ENCODE measurements at regions not wholly inside any gene's neighbourhood (a gene's known extent, or its start where the extent isn't known, plus 50 kb on each side); places are given as distances from the start of the nearest gene placed in this dataset.
A peak's percentile ranks its signal among the peaks of the same experiment; 100 is the strongest.

DNA sequence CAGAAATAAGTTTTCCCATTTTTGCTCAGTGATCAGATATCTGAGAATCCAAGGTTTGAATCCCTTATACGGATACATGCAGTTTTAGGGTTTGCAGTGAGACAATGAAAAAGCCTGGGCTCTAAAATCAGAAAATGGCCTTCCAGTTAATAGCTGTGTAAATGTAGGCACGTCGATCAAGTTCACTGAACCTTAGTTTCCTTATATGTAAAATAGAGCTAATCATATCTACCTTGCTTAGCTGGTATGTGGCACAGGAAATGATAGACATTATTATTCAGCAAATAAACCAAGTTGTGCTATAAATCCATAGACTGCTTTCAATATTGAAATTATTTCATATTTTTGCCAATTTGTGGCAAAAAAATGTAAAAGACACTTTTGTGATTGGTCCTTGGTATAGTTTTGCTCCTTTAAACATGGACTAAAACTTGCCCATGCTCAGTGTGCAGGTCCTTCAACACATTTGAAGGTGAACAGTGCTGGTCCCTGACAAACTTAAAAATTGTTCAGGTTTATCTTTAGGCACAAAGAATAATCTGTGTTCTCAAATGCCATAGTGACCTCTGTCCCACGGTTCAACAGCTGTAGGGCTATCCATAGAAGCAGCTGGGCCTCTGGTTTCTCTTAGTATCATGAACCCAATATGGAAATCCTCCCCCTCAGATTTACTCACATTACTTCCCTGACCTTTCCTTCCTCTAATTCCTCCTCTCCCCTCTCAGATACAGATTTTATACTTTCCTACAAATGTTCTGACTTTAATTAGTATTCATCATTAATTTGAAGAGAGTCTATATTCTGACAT is 51.0 kb downstream of the CCDC54 start:
- peaks cover 55% of the 10 kb centered on the region for H3K27me3 Mint-ChIP-seq (ENCODE audit: low read depth)
- no peaks in the 10 kb centered on the region for H3K9me3 Mint-ChIP-seq
- H3K36me3 Mint-ChIP-seq (ENCODE audit: low read depth) = no peaks in the 10 kb centered on the region
- DNase-seq (ENCODE audit: low spot score) = no peak
- no peak overlapping the region for H3K27ac Mint-ChIP-seq
- no peak overlapping the region for H3K4me3 Mint-ChIP-seq
- H3K4me1 Mint-ChIP-seq (ENCODE audit: low read depth) = peaks cover 18% of the 10 kb centered on the region

DNA sequence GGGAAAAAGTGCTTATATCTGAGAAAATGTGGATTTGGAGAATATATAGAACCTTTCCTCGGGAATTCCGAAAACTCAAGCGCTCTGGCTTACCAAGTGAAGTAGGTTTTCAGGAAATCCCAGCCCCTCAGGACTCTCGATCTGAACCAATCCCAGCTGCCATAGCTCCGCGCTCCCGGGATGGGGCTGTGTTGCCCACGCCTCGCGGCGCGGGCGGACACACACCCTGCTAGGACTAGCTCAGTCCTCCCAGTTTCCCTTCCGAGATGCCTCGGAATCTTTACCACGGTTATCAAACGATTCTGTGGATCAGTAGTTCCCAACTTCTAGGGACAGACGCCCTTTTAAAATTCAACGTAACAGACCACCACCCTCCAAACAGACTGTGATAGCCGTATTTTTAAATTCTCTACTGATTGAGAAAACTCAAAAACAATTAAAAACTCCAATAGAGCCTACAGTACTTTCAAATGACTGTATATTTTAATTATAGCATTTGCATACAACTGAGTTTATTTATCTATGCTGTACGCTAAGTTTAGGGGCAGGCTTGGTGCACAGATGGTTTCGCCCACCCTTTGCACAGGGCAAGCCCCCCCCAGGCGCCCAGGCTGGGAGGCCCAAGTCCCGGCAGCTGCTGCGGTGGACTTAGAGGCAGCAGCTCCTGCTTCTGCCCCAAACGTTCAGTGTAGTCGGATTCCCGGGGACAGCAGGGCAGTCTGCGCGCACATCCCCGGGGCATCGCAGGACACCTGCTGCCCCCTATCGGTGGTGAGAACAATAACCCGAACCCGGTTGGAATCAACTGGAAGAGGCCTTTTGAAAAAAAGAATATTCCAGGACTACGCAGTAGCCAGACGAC is 52.3 kb downstream of the CCDC54 start:
- DNase-seq (ENCODE audit: low spot score) = peak; percentile 51
- Mint-ChIP-seq H3K27ac (no peak overlapping the region), H3K4me3 (peak overlapping the region; percentile 81), H3K4me1 (ENCODE audit: low read depth) (peaks cover 18% of the 10 kb centered on the region), H3K9me3 (no peaks in the 10 kb centered on the region), H3K27me3 (ENCODE audit: low read depth) (peaks cover 61% of the 10 kb centered on the region), H3K36me3 (ENCODE audit: low read depth) (no peaks in the 10 kb centered on the region)

DNA sequence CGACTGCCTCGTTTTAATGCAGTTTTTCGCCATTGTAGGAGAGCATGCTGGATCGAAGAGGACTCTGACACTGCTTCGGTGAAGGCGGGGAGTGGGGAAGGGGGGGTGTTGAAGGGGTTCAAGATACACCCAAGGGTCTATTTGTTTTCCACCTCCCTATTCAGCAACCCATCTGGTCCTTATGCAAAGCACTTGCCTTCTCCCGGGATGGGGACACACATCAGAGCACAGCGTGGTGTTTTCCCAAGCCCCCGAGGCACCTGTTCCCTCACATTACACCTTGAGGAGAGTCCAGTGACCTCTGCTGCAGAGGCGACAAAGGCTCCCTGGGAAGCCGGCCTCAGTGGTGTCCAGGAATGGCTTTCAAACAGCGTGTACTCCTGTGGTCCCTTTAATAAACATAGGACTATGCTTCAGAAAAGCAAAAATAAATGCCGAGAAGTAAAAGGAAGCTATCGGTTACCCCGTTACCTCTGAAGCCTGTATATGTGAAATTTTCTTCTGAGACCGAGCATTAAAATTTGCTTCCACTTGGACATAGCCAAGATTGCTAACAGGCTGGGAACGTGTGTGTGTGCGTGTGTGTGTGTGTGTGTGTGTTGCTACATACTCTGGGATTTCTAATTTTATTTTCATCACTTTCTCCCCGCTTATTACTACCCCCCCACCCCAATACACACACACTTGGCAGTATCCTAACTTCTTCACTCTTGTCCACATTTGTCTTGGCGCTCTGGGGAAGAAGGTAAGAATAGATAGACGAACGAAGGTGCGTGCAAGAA is 53.2 kb downstream of the CCDC54 start:
- H3K27me3 Mint-ChIP-seq (ENCODE audit: low read depth) = peaks cover 67% of the 10 kb centered on the region
- no peak for DNase-seq (ENCODE audit: low spot score)
- H3K27ac Mint-ChIP-seq = peak overlapping the region; percentile 47
- H3K9me3 Mint-ChIP-seq = no peaks in the 10 kb centered on the region
- peaks cover 18% of the 10 kb centered on the region for H3K4me1 Mint-ChIP-seq (ENCODE audit: low read depth)
- no peaks in the 10 kb centered on the region for H3K36me3 Mint-ChIP-seq (ENCODE audit: low read depth)
- peak overlapping the region; percentile 81 for H3K4me3 Mint-ChIP-seq

DNA sequence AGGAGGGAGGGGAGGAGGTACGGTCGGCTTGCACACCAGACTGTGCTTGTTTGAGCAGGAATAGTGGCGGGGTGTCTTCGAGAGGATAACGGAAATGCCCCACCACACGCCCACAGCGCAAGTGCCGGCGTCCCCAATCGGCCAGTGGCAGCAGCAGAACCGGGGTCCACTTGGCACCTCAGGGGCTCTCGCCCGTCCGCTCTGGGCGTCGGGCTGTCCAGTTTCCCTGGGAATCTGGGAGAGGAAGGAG is 53.7 kb downstream of the CCDC54 start:
- no peaks in the 10 kb centered on the region for H3K9me3 Mint-ChIP-seq
- no peaks in the 10 kb centered on the region for H3K36me3 Mint-ChIP-seq (ENCODE audit: low read depth)
- peak; percentile 10 for DNase-seq (ENCODE audit: low spot score)
- H3K4me1 Mint-ChIP-seq (ENCODE audit: low read depth) = peaks cover 18% of the 10 kb centered on the region
- peaks cover 63% of the 10 kb centered on the region for H3K27me3 Mint-ChIP-seq (ENCODE audit: low read depth)
- peak overlapping the region; percentile 47 for H3K27ac Mint-ChIP-seq
- peak overlapping the region; percentile 81 for H3K4me3 Mint-ChIP-seq

DNA sequence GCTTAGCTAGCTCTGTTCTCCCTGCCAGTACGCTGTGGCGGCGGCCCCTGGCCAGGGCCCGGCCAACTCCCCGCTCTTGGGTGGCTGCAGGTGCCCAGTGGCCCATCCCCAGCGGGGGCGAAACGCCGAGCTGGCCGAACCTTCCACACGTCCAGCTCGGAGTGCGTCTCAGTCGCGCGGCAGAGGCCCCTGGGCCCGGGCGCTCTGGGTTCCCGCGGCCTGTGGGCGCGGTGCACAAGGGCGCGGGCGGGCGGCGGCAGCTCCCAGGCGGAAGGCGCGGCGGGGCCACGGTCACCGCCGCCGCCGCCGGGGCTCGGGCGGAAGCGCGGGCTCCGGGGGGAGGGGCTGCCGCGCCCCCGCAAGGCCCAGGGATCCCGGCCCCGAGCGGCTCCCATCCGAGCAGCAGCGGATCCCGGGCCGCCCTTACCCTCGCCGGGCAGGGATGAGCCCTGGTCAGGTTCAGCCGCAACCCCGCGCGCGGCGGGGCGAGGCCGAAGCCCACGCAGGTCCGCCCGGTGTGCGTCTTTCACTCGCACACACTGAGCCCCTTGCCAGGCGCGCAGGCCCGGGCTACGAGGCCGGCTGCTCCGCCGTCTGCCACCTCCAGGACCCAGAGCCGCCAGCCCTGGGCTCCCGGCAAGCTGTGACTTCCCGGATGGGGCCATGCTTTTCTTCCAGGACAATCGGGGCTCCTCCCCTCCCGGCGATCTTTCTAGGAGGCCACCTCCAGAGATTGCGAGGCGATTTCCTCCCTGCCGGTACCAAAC is 54.2 kb downstream of the CCDC54 start:
- Mint-ChIP-seq H3K27ac (peak overlapping the region; percentile 82), H3K9me3 (no peaks in the 10 kb centered on the region), H3K4me1 (ENCODE audit: low read depth) (peaks cover 18% of the 10 kb centered on the region), H3K27me3 (ENCODE audit: low read depth) (peaks cover 62% of the 10 kb centered on the region), H3K4me3 (peak overlapping the region; percentile 87), H3K36me3 (ENCODE audit: low read depth) (no peaks in the 10 kb centered on the region)
- peak; percentile 43 for DNase-seq (ENCODE audit: low spot score)

DNA sequence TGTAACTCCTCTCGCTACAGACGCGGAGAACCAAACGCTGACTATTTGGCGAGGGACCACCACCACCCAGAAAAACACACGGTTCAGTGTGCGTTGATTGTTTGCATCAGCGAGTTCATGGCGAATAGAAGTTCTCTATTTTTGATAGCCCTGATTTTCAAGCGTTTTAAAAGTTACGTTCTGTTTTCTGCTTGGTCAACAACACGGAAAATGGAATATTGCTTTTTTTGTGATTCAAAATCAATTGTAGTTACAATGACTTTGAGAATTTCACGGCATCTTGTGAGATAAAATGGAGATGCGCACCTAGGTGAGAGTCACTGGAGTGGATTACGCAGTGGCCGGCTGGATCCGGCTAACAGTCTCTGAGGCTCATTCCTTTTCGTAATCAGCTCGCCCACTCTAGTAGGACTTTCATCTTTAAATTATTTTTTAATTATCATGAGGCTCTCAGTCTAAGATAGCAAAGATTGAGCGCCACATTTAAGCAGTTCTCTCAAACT is 54.8 kb downstream of the CCDC54 start:
- Mint-ChIP-seq H3K4me1 (ENCODE audit: low read depth) (peaks cover 18% of the 10 kb centered on the region), H3K27ac (peak overlapping the region; percentile 82), H3K9me3 (no peaks in the 10 kb centered on the region), H3K27me3 (ENCODE audit: low read depth) (peaks cover 59% of the 10 kb centered on the region), H3K36me3 (ENCODE audit: low read depth) (no peaks in the 10 kb centered on the region), H3K4me3 (peak overlapping the region; percentile 87)
- DNase-seq (ENCODE audit: low spot score) = no peak

DNA sequence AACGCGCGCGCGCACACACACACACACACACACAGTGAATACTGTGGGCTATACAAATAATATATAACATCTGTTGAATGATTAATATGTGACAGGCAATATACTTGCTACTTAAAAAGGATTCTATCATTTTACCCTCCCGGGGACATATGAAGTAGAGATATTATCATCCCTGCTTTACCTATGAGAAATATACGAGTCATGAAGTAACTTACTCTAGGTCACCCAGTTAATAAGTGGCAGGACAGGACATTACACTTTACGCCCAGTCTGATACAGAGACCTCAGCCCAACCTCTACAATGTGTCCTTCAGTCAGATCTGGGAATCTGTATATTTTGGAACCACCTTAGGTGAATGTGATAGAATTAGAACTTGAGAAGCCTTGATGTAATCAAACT is 55.4 kb downstream of the CCDC54 start:
- Mint-ChIP-seq H3K27ac (no peak overlapping the region), H3K27me3 (ENCODE audit: low read depth) (peaks cover 54% of the 10 kb centered on the region), H3K4me1 (ENCODE audit: low read depth) (peaks cover 18% of the 10 kb centered on the region), H3K4me3 (peak overlapping the region; percentile 87), H3K36me3 (ENCODE audit: low read depth) (no peaks in the 10 kb centered on the region), H3K9me3 (no peaks in the 10 kb centered on the region)
- no peak for DNase-seq (ENCODE audit: low spot score)

DNA sequence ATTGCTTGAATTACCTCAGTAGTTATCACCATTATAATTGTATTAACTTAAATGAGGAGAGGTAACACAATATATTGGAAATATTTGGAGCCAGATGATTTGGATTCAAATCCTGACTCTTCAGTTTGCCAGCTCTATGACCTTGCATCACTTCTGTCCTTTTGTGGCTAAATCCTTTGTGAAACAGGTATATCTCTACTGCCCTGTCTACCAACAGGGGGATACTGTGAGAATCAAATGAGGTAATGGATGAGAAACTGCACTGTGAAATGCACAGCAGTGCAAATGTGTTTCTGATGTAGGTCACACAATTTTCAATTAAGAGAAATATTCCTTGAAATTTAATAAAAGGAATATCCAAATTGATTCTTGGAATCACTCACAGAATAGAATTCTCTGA is 58.8 kb downstream of the CCDC54 start:
- H3K4me1 Mint-ChIP-seq (ENCODE audit: low read depth) = peaks cover 4% of the 10 kb centered on the region
- H3K4me3 Mint-ChIP-seq = no peak overlapping the region
- H3K9me3 Mint-ChIP-seq = no peaks in the 10 kb centered on the region
- H3K27ac Mint-ChIP-seq = no peak overlapping the region
- no peak for DNase-seq (ENCODE audit: low spot score)
- no peaks in the 10 kb centered on the region for H3K36me3 Mint-ChIP-seq (ENCODE audit: low read depth)
- H3K27me3 Mint-ChIP-seq (ENCODE audit: low read depth) = peaks cover 35% of the 10 kb centered on the region

DNA sequence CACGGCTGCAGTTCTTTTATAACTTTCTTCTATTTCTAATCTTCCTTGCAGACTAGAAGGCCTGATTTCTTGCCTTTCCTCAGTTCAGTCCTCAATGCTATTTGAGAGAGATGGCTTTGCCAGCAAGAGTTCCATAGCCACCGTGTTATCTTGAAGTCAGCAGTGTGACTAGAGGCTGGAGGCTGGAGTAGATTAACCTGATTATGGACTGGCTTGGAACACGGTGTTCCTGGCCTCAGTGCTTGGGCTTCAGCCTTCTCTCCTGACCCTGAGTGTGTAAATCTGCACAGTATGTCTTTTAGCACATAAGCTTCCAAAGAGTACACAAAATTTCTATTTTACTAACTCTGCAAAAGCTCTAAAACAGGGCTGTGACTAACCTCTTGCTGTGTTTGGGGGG is 61.4 kb downstream of the CCDC54 start:
- Mint-ChIP-seq H3K27me3 (ENCODE audit: low read depth) (peaks cover 21% of the 10 kb centered on the region), H3K9me3 (no peaks in the 10 kb centered on the region), H3K36me3 (ENCODE audit: low read depth) (no peaks in the 10 kb centered on the region), H3K4me1 (ENCODE audit: low read depth) (no peaks in the 10 kb centered on the region), H3K4me3 (no peak overlapping the region), H3K27ac (no peak overlapping the region)
- DNase-seq (ENCODE audit: low spot score) = no peak

DNA sequence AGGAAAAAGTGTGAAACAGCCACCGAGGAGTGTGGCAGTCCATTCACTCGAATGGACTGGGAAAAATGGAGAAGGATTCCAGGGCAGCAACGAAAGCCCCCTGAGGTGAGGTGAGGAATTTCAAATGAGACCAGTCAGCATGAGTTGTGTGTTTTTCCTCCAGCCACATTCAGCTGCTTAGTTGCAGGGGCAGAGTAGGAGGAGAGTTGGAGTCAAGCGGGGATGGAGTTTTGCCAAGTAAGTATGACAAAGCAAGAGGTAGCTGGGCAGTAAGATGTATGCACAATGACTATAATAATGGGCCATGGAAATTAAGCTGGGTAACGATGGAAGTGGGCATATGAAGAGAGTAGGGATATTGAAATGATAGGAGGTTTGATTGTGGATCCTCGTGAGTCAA is 64.4 kb downstream of the CCDC54 start:
- DNase-seq (ENCODE audit: low spot score) = no peak
- Mint-ChIP-seq H3K4me3 (no peak overlapping the region), H3K27me3 (ENCODE audit: low read depth) (peaks cover 6% of the 10 kb centered on the region), H3K4me1 (ENCODE audit: low read depth) (no peaks in the 10 kb centered on the region), H3K27ac (no peak overlapping the region), H3K9me3 (no peaks in the 10 kb centered on the region), H3K36me3 (ENCODE audit: low read depth) (no peaks in the 10 kb centered on the region)

DNA sequence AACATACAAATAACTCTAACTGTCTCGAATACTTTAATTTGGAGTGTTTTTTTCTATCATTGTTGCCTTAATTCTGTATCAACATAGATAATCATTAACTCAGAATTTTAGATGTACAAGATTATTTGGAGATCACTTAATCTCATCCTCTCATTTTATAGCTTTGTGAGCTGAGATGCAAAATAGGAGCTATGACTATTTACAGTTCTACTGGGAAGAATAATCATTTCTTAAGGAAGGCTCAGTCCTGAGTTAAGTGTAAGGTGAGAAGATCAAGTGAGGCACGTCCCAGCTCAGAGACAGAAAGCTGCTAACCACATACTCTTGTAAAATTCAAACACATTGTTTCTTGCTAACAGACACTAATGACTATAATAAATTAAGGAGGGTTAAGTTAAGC is 66.2 kb downstream of the CCDC54 start:
- H3K4me3 Mint-ChIP-seq = no peak overlapping the region
- H3K27ac Mint-ChIP-seq = no peak overlapping the region
- no peaks in the 10 kb centered on the region for H3K36me3 Mint-ChIP-seq (ENCODE audit: low read depth)
- no peaks in the 10 kb centered on the region for H3K9me3 Mint-ChIP-seq
- H3K27me3 Mint-ChIP-seq (ENCODE audit: low read depth) = peaks cover 2% of the 10 kb centered on the region
- no peaks in the 10 kb centered on the region for H3K4me1 Mint-ChIP-seq (ENCODE audit: low read depth)
- DNase-seq (ENCODE audit: low spot score) = no peak

DNA sequence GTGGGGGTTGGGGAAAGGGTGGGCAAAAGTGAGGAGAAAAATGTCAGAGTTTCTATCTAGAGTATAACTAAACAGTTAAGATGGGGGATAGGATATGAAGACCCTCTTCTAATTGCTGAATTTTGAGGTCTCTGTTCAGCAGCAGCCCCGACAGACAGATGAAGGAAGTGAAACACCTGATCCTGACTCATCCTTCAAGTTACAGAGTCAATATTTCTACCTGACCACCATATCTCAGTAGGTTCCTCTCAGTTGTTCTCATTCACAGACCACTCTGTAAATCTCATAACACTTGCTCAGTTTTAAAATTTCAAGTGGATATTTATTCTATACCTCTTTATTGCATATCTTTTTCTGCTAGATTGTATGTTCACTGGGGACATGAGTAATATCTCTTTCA is 69.5 kb downstream of the CCDC54 start:
- DNase-seq (ENCODE audit: low spot score) = no peak
- Mint-ChIP-seq H3K4me3 (no peak overlapping the region), H3K27me3 (ENCODE audit: low read depth) (no peaks in the 10 kb centered on the region), H3K9me3 (no peaks in the 10 kb centered on the region), H3K36me3 (ENCODE audit: low read depth) (no peaks in the 10 kb centered on the region), H3K27ac (no peak overlapping the region), H3K4me1 (ENCODE audit: low read depth) (no peaks in the 10 kb centered on the region)

DNA sequence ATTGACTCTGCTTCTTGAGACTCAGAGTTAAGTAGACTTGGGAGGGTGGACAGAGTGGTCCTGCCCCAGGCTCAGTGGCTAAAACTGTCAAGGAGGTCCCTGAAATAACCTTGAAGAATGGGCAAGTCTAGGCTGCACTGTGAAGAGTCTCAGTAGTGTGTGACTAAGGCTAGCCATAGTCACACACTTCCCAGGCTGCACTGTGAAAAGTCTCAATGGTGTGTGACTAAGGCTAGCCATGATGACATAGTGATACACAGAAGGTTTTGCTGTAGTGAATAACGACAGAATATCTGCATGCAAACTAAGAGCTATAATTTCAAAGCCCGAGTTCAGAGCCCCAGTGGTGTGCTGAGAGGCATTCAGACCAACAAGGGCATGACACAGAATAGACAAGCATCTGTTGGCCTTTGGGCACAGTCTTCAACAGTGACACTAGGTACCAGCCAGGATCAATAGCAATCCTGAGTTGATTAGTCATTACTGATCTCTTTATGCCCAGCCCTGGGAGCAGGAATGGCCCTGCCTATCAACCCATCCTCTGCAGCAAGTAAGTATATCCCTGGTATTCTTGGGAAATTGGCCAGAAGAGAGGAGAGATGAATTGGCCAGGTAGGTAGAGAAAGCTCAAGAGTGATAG is 72.4 kb upstream of the BBX start:
- Mint-ChIP-seq H3K4me3 (no peak overlapping the region), H3K27me3 (ENCODE audit: low read depth) (no peaks in the 10 kb centered on the region), H3K9me3 (no peaks in the 10 kb centered on the region), H3K27ac (no peak overlapping the region), H3K36me3 (ENCODE audit: low read depth) (no peaks in the 10 kb centered on the region), H3K4me1 (ENCODE audit: low read depth) (no peaks in the 10 kb centered on the region)
- no peak for DNase-seq (ENCODE audit: low spot score)
